HepG2 (cell line): ENCODE measurements at regions not wholly inside any gene's neighbourhood (a gene's known extent, or its start where the extent isn't known, plus 50 kb on each side); places are given as distances from the start of the nearest gene placed in this dataset.

Experiments used
- ATAC-seq: fragments of 200-7000 bp; cut with Tn5 transposase; 3 replicates; pipeline ENCODE4 v1.9.1; 2020; ENCODE audit warnings: mild to moderate bottlenecking, moderate library complexity
- BruUV-seq: library from RNA; stranded (reverse); fragments of 400-500 nt; replicated peaks from 2 replicates; lab custom pipeline; 2021; lab: Mats Ljungman, UMichigan
- CTCF ChIA-PET: fragments of 300-600 bp; formaldehyde crosslinking; extraction: SDS; loops from one replicate; lab custom pipeline; 2021; ENCODE audit warnings: low total read pairs, inconsistent platforms, low intra/inter-chr PET ratio; lab: Yijun Ruan, JAX
- POLR2A ChIA-PET: fragments of 350-600 bp; sonication (Branson Sonifier 250); formaldehyde crosslinking; loops from one replicate; lab custom pipeline; 2020; ENCODE audit warnings: antibody characterized with exemption, inconsistent platforms; lab: Yijun Ruan, JAX
- DNase-seq: peaks from one replicate; pipeline ENCODE4 v3.0.0-alpha.2; 2015; ENCODE audit warnings: low spot score
- FAIRE-seq: peaks from 3 replicates; lab custom pipeline; 2011; peaks lifted over from hg19 to GRCh38; lab: Jason Lieb, UNC
- H2AFZ ChIP-seq: one replicate; pipeline ENCODE4 v1.6.1; 2011; ENCODE audit warnings: low read length, inconsistent platforms
- H3K27ac ChIP-seq: fragments of 300-600 bp; 3 replicates; pipeline ENCODE4 v1.8.0; 2011; ENCODE audit warnings: mixed run types, mild to moderate bottlenecking, mixed read lengths, low read length, inconsistent platforms; ENCODE audit not compliant: insufficient read depth; ENCODE audit errors: extremely low read length
- H3K27me3 ChIP-seq, 2 experiments: fragments of 200-600 bp in 1 of 2; 2 replicates in 1 of 2; 3 replicates in 1 of 2; pipeline versions ENCODE4 v1.6.0 to v1.8.0; 2011; ENCODE audit warnings: low read length in 2 of 2, mild to moderate bottlenecking in 2 of 2, moderate library complexity in 2 of 2, inconsistent platforms in 1 of 2; ENCODE audit not compliant: insufficient read depth in 2 of 2, control insufficient read depth in 1 of 2
- H3K36me3 ChIP-seq, 2 experiments: fragments of 200-600 bp in 1 of 2; replicated peaks in 1 of 2; 2 replicates in 1 of 2; 3 replicates in 1 of 2; pipeline versions ENCODE4 v1.5.1 to v1.8.0; 2011; ENCODE audit warnings: low read length in 2 of 2, inconsistent platforms in 1 of 2; ENCODE audit not compliant: insufficient read depth in 2 of 2, control insufficient read depth in 1 of 2
- H3K4me1 ChIP-seq: 2 replicates; pipeline ENCODE4 v1.5.1; 2012; ENCODE audit warnings: low read length, inconsistent platforms; ENCODE audit not compliant: insufficient read depth
- H3K4me2 ChIP-seq: 2 replicates; pipeline ENCODE4 v1.6.0; 2011; ENCODE audit warnings: low read depth, low read length, inconsistent platforms
- H3K4me3 ChIP-seq, 3 experiments: fragments of 200-600 bp in 1 of 3; sonication (generic), shearing (Covaris generic) in 1 of 3; replicated peaks in 1 of 3; 2 replicates each; pipeline ENCODE4 v1.5.1; 2011 to 2016; ENCODE audit warnings: low read length in 3 of 3, inconsistent platforms in 2 of 3, low read depth in 2 of 3, mild to moderate bottlenecking in 2 of 3, control low read depth in 1 of 3, mixed read lengths in 1 of 3; ENCODE audit not compliant: insufficient read depth in 1 of 3
- H3K79me2 ChIP-seq: one replicate; pipeline ENCODE4 v1.6.1; 2011; ENCODE audit warnings: low read length, inconsistent platforms; ENCODE audit not compliant: insufficient read depth
- H3K9ac ChIP-seq: 2 replicates; pipeline ENCODE4 v1.6.0; 2011; ENCODE audit warnings: mild to moderate bottlenecking, low read depth, low read length, inconsistent platforms; ENCODE audit not compliant: insufficient read depth
- H3K9me3 ChIP-seq: 2 replicates; pipeline ENCODE4 v1.5.1; 2012; ENCODE audit warnings: mild to moderate bottlenecking, low read length
- H4K20me1 ChIP-seq: 2 replicates; pipeline ENCODE4 v1.6.0; 2011; ENCODE audit warnings: inconsistent platforms, mild to moderate bottlenecking, low read length, moderate library complexity; ENCODE audit not compliant: insufficient read depth
- CCAR2 ChIP-seq: fragments of 200-400 bp; formaldehyde crosslinking; optimal IDR thresholded peaks from 2 replicates; pipeline ENCODE3; 2018; ENCODE audit warnings: low read depth, mild to moderate bottlenecking, low read length, moderate library complexity
- FOXA3 ChIP-seq: IDR thresholded peaks from 2 replicates; pipeline ENCODE4 v1.6.1; 2016; ENCODE audit warnings: missing genetic modification reagents, missing compliant biosample characterization
- PCBP1 ChIP-seq: fragments of 200-400 bp; formaldehyde crosslinking; IDR thresholded peaks from 2 replicates; pipeline ENCODE4 v1.6.1; 2017; ENCODE audit warnings: mild to moderate bottlenecking, low read depth, low read length, borderline replicate concordance
- ZNF335 ChIP-seq: sonication (generic); formaldehyde crosslinking; IDR thresholded peaks from 2 replicates; pipeline ENCODE4 v1.4.0; 2020; ENCODE audit warnings: missing genetic modification reagents
- ZNF350 ChIP-seq: sonication (generic); formaldehyde crosslinking; IDR thresholded peaks from 2 replicates; pipeline ENCODE4 v1.4.0; 2020; ENCODE audit warnings: mild to moderate bottlenecking, low read depth, missing genetic modification reagents, borderline replicate concordance
- ZNF383 ChIP-seq: sonication (generic); formaldehyde crosslinking; IDR thresholded peaks from 2 replicates; pipeline ENCODE4 v1.4.0; 2020; ENCODE audit warnings: missing genetic modification reagents, mild to moderate bottlenecking, borderline replicate concordance
- ZNF501 ChIP-seq: sonication (generic); formaldehyde crosslinking; IDR thresholded peaks from 2 replicates; pipeline ENCODE4 v1.5.1; 2020; ENCODE audit warnings: mild to moderate bottlenecking, moderate library complexity, missing genetic modification reagents
- ZNF530 ChIP-seq: sonication (generic); formaldehyde crosslinking; IDR thresholded peaks from 2 replicates; pipeline ENCODE4 v1.5.0; 2020; ENCODE audit warnings: low read depth, mild to moderate bottlenecking, missing genetic modification reagents
- WGBS: methylation state at CpG from one replicate; pipeline ENCODE4 v1.1.6; 2017; ENCODE audit warnings: low lambda C conversion rate; 5-methylcytosine and 5-hydroxymethylcytosine counted together
- in situ Hi-C: cut with HindIII; loops from 2 replicates; pipeline ENCODE4 v1.10.0; 2017; ENCODE audit warnings: low pct_unique_long_range_greater_than_20kb; ENCODE audit not compliant: extremely low pct_ligation_motif_present
- intact Hi-C: fragments of 100-400 bp; cut with micrococcal nuclease; formaldehyde crosslinking; loops from one replicate; pipeline ENCODE4 v1.10.0; 2022; ENCODE audit not compliant: unreplicated experiment
- TF ChIP-seq, protein P1 (sequence below): IDR thresholded peaks from 2 replicates; pipeline ENCODE4 v1.6.1; 2018; ENCODE audit warnings: missing genetic modification reagents
- TF ChIP-seq, protein P2 (sequence below): IDR thresholded peaks from 2 replicates; pipeline ENCODE4 v1.6.1; 2016; ENCODE audit warnings: missing compliant biosample characterization, missing genetic modification reagents, borderline replicate concordance
- TF ChIP-seq, protein P3 (sequence below): sonication (generic); formaldehyde crosslinking; IDR thresholded peaks from 2 replicates; pipeline ENCODE4 v1.5.1; 2020; ENCODE audit warnings: mild to moderate bottlenecking, missing genetic modification reagents
- TF ChIP-seq, protein P4 (sequence below): sonication (generic); IDR thresholded peaks from 2 replicates; pipeline ENCODE4 v1.6.1; 2016; ENCODE audit warnings: low read depth, borderline replicate concordance

DNA sequence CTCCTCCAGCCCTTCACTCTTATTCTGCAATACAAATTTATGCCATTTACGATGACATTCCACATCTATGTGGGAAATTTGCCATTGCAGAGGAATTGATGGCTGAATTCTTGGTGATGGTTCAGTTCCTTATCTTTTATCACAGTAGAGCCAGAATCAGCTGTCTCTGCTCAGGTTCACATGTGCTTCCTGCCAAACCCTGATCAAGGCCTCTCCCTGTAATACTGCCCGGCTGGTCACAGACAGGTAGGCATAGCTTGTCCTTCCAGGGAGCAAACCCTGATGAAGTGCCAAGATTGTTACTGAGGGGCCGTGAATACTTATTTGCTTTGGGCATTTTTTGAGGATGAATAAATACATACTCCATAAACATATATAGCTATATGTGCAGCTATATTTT is 450.0 kb downstream of the NSUN3 start:
- WGBS: 35% methylated on average over 3 of the region's 3 CpGs
- no peak overlapping the region for H3K4me3 ChIP-seq
- ATAC-seq: no peak
- no peaks in the 10 kb centered on the region for H3K36me3 ChIP-seq
- H3K27ac ChIP-seq: no peak overlapping the region
- no peaks in the 10 kb centered on the region for H3K9me3 ChIP-seq
- POLR2A ChIA-PET: no interaction called here
- no peaks in the 10 kb centered on the region for H4K20me1 ChIP-seq
- no peak overlapping the region for H3K9ac ChIP-seq
- intact Hi-C loops: no loop called here
- no peak for FAIRE-seq
- no peaks in the 10 kb centered on the region for H3K27me3 ChIP-seq
- no peak overlapping the region for H3K4me2 ChIP-seq
- H3K79me2 ChIP-seq: no peaks in the 10 kb centered on the region
- in situ Hi-C loops: no loop called here
- no peaks in the 10 kb centered on the region for H3K4me1 ChIP-seq
- no peak overlapping the region for H2AFZ ChIP-seq
- CTCF ChIA-PET: no interaction called here
- no peak for DNase-seq
- TF ChIP-seq ZNF530 (CRISPR knock-in tag) (no peak), FOXA3 (CRISPR knock-in tag) (no peak), ZNF501 (CRISPR knock-in tag) (no peak), ZNF383 (CRISPR knock-in tag) (no peak), PCBP1 (no peak), ZNF335 (CRISPR knock-in tag) (no peak), CCAR2 (no peak), ZNF350 (CRISPR knock-in tag) (no peak)
- TF ChIP-seq, protein P1, sequence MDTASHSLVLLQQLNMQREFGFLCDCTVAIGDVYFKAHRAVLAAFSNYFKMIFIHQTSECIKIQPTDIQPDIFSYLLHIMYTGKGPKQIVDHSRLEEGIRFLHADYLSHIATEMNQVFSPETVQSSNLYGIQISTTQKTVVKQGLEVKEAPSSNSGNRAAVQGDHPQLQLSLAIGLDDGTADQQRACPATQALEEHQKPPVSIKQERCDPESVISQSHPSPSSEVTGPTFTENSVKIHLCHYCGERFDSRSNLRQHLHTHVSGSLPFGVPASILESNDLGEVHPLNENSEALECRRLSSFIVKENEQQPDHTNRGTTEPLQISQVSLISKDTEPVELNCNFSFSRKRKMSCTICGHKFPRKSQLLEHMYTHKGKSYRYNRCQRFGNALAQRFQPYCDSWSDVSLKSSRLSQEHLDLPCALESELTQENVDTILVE (CRISPR knock-in tag): no peak
- TF ChIP-seq, protein P2, sequence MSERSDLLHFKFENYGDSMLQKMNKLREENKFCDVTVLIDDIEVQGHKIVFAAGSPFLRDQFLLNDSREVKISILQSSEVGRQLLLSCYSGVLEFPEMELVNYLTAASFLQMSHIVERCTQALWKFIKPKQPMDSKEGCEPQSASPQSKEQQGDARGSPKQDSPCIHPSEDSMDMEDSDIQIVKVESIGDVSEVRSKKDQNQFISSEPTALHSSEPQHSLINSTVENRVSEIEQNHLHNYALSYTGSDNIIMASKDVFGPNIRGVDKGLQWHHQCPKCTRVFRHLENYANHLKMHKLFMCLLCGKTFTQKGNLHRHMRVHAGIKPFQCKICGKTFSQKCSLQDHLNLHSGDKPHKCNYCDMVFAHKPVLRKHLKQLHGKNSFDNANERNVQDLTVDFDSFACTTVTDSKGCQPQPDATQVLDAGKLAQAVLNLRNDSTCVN (CRISPR knock-in tag): no peak
- TF ChIP-seq, protein P3, sequence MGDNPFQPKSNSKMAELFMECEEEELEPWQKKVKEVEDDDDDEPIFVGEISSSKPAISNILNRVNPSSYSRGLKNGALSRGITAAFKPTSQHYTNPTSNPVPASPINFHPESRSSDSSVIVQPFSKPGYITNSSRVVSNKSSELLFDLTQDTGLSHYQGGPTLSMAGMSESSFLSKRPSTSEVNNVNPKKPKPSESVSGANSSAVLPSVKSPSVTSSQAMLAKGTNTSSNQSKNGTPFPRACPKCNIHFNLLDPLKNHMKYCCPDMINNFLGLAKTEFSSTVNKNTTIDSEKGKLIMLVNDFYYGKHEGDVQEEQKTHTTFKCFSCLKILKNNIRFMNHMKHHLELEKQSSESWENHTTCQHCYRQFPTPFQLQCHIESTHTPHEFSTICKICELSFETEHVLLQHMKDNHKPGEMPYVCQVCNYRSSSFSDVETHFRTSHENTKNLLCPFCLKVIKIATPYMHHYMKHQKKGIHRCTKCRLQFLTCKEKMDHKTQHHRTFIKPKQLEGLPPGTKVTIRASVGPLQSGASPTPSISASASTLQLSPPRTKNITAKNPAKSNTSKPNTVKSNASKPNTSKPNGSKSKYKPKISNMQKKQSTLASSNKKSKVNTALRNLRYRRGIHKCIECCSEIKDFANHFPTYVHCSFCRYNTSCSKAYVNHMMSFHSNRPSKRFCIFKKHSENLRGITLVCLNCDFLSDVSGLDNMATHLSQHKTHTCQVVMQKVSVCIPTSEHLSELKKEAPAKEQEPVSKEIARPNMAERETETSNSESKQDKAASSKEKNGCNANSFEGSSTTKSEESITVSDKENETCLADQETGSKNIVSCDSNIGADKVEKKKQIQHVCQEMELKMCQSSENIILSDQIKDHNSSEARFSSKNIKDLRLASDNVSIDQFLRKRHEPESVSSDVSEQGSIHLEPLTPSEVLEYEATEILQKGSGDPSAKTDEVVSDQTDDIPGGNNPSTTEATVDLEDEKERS (CRISPR knock-in tag): no peak
- TF ChIP-seq, protein P4, sequence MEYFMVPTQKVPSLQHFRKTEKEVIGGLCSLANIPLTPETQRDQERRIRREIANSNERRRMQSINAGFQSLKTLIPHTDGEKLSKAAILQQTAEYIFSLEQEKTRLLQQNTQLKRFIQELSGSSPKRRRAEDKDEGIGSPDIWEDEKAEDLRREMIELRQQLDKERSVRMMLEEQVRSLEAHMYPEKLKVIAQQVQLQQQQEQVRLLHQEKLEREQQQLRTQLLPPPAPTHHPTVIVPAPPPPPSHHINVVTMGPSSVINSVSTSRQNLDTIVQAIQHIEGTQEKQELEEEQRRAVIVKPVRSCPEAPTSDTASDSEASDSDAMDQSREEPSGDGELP: no peak
- TF ChIP-seq, all 625 proteins: peak for 0
- BruUV-seq: no TSS peak
